MM.1S (cell line): ENCODE measurements at regions not wholly inside any gene's neighbourhood (a gene's known extent, or its start where the extent isn't known, plus 50 kb on each side); places are given as distances from the start of the nearest gene placed in this dataset.

Experiments used
- DNase-seq: peaks from one replicate; pipeline ENCODE4 v3.0.0-alpha.2; 2015
- H2AFZ ChIP-seq: fragments of 300-600 bp; sonication (generic); 2 replicates; pipeline ENCODE4 v1.6.0; 2016; ENCODE audit warnings: antibody characterized with exemption, low read length
- H3F3A ChIP-seq: fragments of 300-600 bp; sonication (generic); 2 replicates; pipeline ENCODE4 v1.6.1; 2016; ENCODE audit warnings: mild to moderate bottlenecking, antibody characterized with exemption, low read length, moderate library complexity, mixed read lengths; ENCODE audit not compliant: insufficient read depth
- H3K27ac ChIP-seq: fragments of 300-600 bp; sonication (generic); 2 replicates; pipeline ENCODE4 v1.5.1; 2016; ENCODE audit warnings: mild to moderate bottlenecking, low read length
- H3K27me3 ChIP-seq: fragments of 300-600 bp; sonication (generic); replicated peaks from 2 replicates; pipeline ENCODE4 v1.6.0; 2016; ENCODE audit warnings: low read length; ENCODE audit not compliant: insufficient read depth
- H3K36me3 ChIP-seq: fragments of 300-600 bp; sonication (generic); replicated peaks from 2 replicates; pipeline ENCODE4 v1.6.1; 2016; ENCODE audit warnings: mild to moderate bottlenecking, low read length, mixed read lengths; ENCODE audit not compliant: insufficient read depth
- H3K4me1 ChIP-seq: fragments of 300-600 bp; sonication (generic); 2 replicates; pipeline ENCODE4 v1.6.1; 2016; ENCODE audit warnings: low read length, mixed read lengths
- H3K4me2 ChIP-seq: fragments of 300-600 bp; sonication (generic); 2 replicates; pipeline ENCODE4 v1.6.0; 2016; ENCODE audit warnings: low read depth, low read length
- H3K4me3 ChIP-seq: fragments of 300-600 bp; sonication (generic); 2 replicates; pipeline ENCODE4 v1.5.1; 2016; ENCODE audit warnings: low read length, mixed read lengths
- H3K79me2 ChIP-seq: fragments of 300-600 bp; sonication (generic); 2 replicates; pipeline ENCODE4 v1.6.1; 2016; ENCODE audit warnings: mixed run types, low read length, mixed read lengths
- H3K9ac ChIP-seq: fragments of 300-600 bp; sonication (generic); 2 replicates; pipeline ENCODE4 v1.6.1; 2016; ENCODE audit warnings: low read length, mixed read lengths
- H3K9me2 ChIP-seq: fragments of 300-600 bp; sonication (generic); replicated peaks from 2 replicates; pipeline ENCODE4 v1.6.1; 2016; ENCODE audit warnings: mild to moderate bottlenecking, low read length, mixed read lengths; ENCODE audit not compliant: insufficient read depth
- H3K9me3 ChIP-seq: fragments of 300-600 bp; sonication (generic); replicated peaks from 2 replicates; pipeline ENCODE4 v1.6.1; 2016; ENCODE audit warnings: mild to moderate bottlenecking, low read length, mixed read lengths; ENCODE audit not compliant: insufficient read depth
- H4K20me1 ChIP-seq: fragments of 300-600 bp; sonication (generic); 2 replicates; pipeline ENCODE4 v1.6.1; 2016; ENCODE audit warnings: mild to moderate bottlenecking, low read length, moderate library complexity, mixed read lengths; ENCODE audit not compliant: insufficient read depth
- CTCF ChIP-seq: fragments of 300-600 bp; sonication (generic); IDR thresholded peaks from 2 replicates; pipeline ENCODE4 v1.5.1; 2016; ENCODE audit warnings: antibody characterized with exemption, low read length, mixed read lengths
- EZH2 ChIP-seq: fragments of 300-600 bp; sonication (generic); optimal IDR thresholded peaks from 2 replicates; pipeline ENCODE3; 2017; ENCODE audit warnings: low read depth, mild to moderate bottlenecking, antibody characterized with exemption, low read length, mixed read lengths
- EZH2phosphoT487 ChIP-seq: fragments of 300-600 bp; sonication (generic); IDR thresholded peaks from 2 replicates; pipeline ENCODE4 v1.6.1; 2018; ENCODE audit warnings: antibody characterized with exemption, low read length

GRCh38 chr1:108079440-108080025 is 114.6 kb upstream of the VAV3 start:
- H3K9ac ChIP-seq = no peak overlapping the region
- no peak for DNase-seq
- peaks cover 17% of the 10 kb centered on the region for H3K4me1 ChIP-seq
- H2AFZ ChIP-seq = no peak overlapping the region
- H3K27me3 ChIP-seq = no peaks in the 10 kb centered on the region
- H3K27ac ChIP-seq = no peak overlapping the region
- H3K9me2 ChIP-seq = no peaks in the 10 kb centered on the region
- no peaks in the 10 kb centered on the region for H3K9me3 ChIP-seq
- no peak overlapping the region for H3K4me3 ChIP-seq
- TF ChIP-seq EZH2phosphoT487 (no peak), EZH2 (no peak), CTCF (no peak)
- H3K36me3 ChIP-seq = no peaks in the 10 kb centered on the region
- H4K20me1 ChIP-seq = no peaks in the 10 kb centered on the region
- no peak overlapping the region for H3K4me2 ChIP-seq
- H3K79me2 ChIP-seq = no peaks in the 10 kb centered on the region
- no peaks in the 10 kb centered on the region for H3F3A ChIP-seq

GRCh38 chr1:108077991-108078390 is 113.0 kb upstream of the VAV3 start:
- H3K4me1 ChIP-seq = peaks cover 17% of the 10 kb centered on the region
- no peaks in the 10 kb centered on the region for H4K20me1 ChIP-seq
- DNase-seq = no peak
- H3K27ac ChIP-seq = no peak overlapping the region; the same call in 1 of the 2 replicates
- H3K9ac ChIP-seq = no peak overlapping the region
- H3F3A ChIP-seq = no peaks in the 10 kb centered on the region
- H2AFZ ChIP-seq = no peak overlapping the region
- TF ChIP-seq EZH2phosphoT487 = no peak
- no peak for TF ChIP-seq EZH2
- no peak for TF ChIP-seq CTCF
- peak overlapping the region; percentile 21; the same call in 1 of the 2 replicates for H3K4me2 ChIP-seq
- no peaks in the 10 kb centered on the region for H3K27me3 ChIP-seq
- no peaks in the 10 kb centered on the region for H3K79me2 ChIP-seq
- no peaks in the 10 kb centered on the region for H3K9me2 ChIP-seq
- H3K9me3 ChIP-seq = no peaks in the 10 kb centered on the region
- no peaks in the 10 kb centered on the region for H3K36me3 ChIP-seq
- H3K4me3 ChIP-seq = no peak overlapping the region

- Histone ChIP-seq H3K27me3 (no peaks in the 10 kb centered on the region), H3K27ac (no peak overlapping the region), H3K4me2 (no peak overlapping the region), H2AFZ (no peak overlapping the region), H3K36me3 (no peaks in the 10 kb centered on the region), H3K9ac (no peak overlapping the region), H3K79me2 (no peaks in the 10 kb centered on the region), H4K20me1 (no peaks in the 10 kb centered on the region), H3K9me3 (no peaks in the 10 kb centered on the region), H3K4me3 (no peak overlapping the region), H3K9me2 (no peaks in the 10 kb centered on the region), H3K4me1 (peaks cover 17% of the 10 kb centered on the region), H3F3A (no peaks in the 10 kb centered on the region)
- peak; percentile 32 for DNase-seq
- no peak for TF ChIP-seq EZH2phosphoT487
- no peak for TF ChIP-seq CTCF
- no peak for TF ChIP-seq EZH2
Measured at GRCh38 chr1:108075055-108075454, 110.1 kb upstream of the VAV3 start.
